Hepatocyte (in vitro differentiated cells): ENCODE measurements at regions not wholly inside any gene's neighbourhood (a gene's known extent, or its start where the extent isn't known, plus 50 kb on each side); places are given as distances from the start of the nearest gene placed in this dataset.

Experiments used
- DNase-seq: peaks from one replicate; pipeline ENCODE4 v3.0.0-alpha.2; 2016; ENCODE audit warnings: low spot score
- H2AFZ ChIP-seq: fragments of 200-600 bp; sonication (generic); 2 replicates; pipeline ENCODE4 v1.6.0; 2016; ENCODE audit warnings: antibody characterized with exemption, mild to moderate bottlenecking
- H3K27ac ChIP-seq: fragments of 200-600 bp; sonication (generic); 2 replicates; pipeline ENCODE4 v1.5.1; 2016; ENCODE audit warnings: mild to moderate bottlenecking
- H3K27me3 ChIP-seq: fragments of 200-600 bp; sonication (generic); 2 replicates; pipeline ENCODE4 v1.6.1; 2016
- H3K36me3 ChIP-seq: fragments of 200-600 bp; sonication (generic); replicated peaks from 2 replicates; pipeline ENCODE4 v1.5.1; 2016; ENCODE audit warnings: low read depth; ENCODE audit not compliant: insufficient read depth
- H3K4me1 ChIP-seq: fragments of 200-600 bp; sonication (generic); 2 replicates; pipeline ENCODE4 v1.5.1; 2016; ENCODE audit warnings: mild to moderate bottlenecking, moderate library complexity; ENCODE audit not compliant: insufficient read depth
- H3K4me2 ChIP-seq: fragments of 200-600 bp; sonication (generic); 2 replicates; pipeline ENCODE4 v1.6.0; 2016
- H3K4me3 ChIP-seq: fragments of 200-600 bp; sonication (generic); 2 replicates; pipeline ENCODE4 v1.5.1; 2016; ENCODE audit warnings: mild to moderate bottlenecking
- H3K79me2 ChIP-seq: fragments of 200-600 bp; sonication (generic); 2 replicates; pipeline ENCODE4 v1.6.0; 2017; ENCODE audit warnings: mild to moderate bottlenecking
- H3K9me2 ChIP-seq: fragments of 200-600 bp; sonication (generic); replicated peaks from 2 replicates; pipeline ENCODE4 v1.6.0; 2017; ENCODE audit warnings: mild to moderate bottlenecking; ENCODE audit not compliant: insufficient read depth
- H3K9me3 ChIP-seq: fragments of 200-600 bp; sonication (generic); 2 replicates; pipeline ENCODE4 v1.5.1; 2016; ENCODE audit warnings: low read depth, mild to moderate bottlenecking
- H4K20me1 ChIP-seq: fragments of 200-600 bp; sonication (generic); 2 replicates; pipeline ENCODE4 v1.6.0; 2016; ENCODE audit warnings: mild to moderate bottlenecking; ENCODE audit not compliant: insufficient read depth, poor library complexity, severe bottlenecking
- EZH2 ChIP-seq: fragments of 200-600 bp; sonication (generic); IDR thresholded peaks from 2 replicates; pipeline ENCODE4 v1.6.1; 2016; ENCODE audit warnings: antibody characterized with exemption, mild to moderate bottlenecking, borderline replicate concordance
- EZH2phosphoT487 ChIP-seq: fragments of 200-600 bp; sonication (generic); IDR thresholded peaks from one replicate; pipeline ENCODE4 v1.6.1; 2018; ENCODE audit warnings: antibody characterized with exemption, mild to moderate bottlenecking, low read depth, moderate library complexity; ENCODE audit not compliant: unreplicated experiment, severe bottlenecking
- WGBS: methylation state at CpG from one replicate; pipeline ENCODE4 v1.1.6; 2016; ENCODE audit warnings: low lambda C conversion rate; ENCODE audit errors: missing lambda C conversion rate; 5-methylcytosine and 5-hydroxymethylcytosine counted together
- TF ChIP-seq, protein P1 (sequence below): fragments of 200-600 bp; sonication (generic); IDR thresholded peaks from 2 replicates; pipeline ENCODE4 v1.5.1; 2016; ENCODE audit warnings: antibody characterized with exemption, mild to moderate bottlenecking; ENCODE audit not compliant: poor library complexity

DNA sequence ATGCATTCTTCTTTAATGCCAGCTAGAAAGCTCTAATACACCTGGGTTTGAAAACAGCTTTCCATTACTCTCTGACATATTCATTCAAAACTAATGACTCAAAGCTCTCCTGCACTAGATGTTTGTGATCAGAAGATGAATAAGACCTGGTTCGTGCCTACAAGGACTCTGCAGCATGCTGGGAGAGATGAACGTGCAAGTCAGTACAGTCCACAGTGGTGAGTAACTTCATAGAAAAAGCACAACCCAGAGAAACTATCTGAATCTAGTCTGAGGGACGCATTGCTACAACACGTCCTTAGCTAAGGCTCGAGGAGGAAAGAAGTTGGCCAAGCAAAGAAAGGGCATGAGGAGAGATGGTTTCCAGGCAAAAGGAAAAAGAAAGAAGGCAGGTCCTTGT, 234.3 kb downstream of the OSR1 start:
- Histone ChIP-seq H3K36me3 (no peaks in the 10 kb centered on the region), H3K4me2 (no peak overlapping the region), H3K79me2 (no peaks in the 10 kb centered on the region), H4K20me1 (no peaks in the 10 kb centered on the region), H2AFZ (no peak overlapping the region), H3K4me1 (no peaks in the 10 kb centered on the region), H3K27ac (no peak overlapping the region), H3K9me3 (no peaks in the 10 kb centered on the region), H3K4me3 (no peak overlapping the region), H3K27me3 (no peaks in the 10 kb centered on the region), H3K9me2 (no peaks in the 10 kb centered on the region)
- TF ChIP-seq EZH2 (no peak), EZH2phosphoT487 (no peak)
- TF ChIP-seq, protein P1, sequence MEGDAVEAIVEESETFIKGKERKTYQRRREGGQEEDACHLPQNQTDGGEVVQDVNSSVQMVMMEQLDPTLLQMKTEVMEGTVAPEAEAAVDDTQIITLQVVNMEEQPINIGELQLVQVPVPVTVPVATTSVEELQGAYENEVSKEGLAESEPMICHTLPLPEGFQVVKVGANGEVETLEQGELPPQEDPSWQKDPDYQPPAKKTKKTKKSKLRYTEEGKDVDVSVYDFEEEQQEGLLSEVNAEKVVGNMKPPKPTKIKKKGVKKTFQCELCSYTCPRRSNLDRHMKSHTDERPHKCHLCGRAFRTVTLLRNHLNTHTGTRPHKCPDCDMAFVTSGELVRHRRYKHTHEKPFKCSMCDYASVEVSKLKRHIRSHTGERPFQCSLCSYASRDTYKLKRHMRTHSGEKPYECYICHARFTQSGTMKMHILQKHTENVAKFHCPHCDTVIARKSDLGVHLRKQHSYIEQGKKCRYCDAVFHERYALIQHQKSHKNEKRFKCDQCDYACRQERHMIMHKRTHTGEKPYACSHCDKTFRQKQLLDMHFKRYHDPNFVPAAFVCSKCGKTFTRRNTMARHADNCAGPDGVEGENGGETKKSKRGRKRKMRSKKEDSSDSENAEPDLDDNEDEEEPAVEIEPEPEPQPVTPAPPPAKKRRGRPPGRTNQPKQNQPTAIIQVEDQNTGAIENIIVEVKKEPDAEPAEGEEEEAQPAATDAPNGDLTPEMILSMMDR = no peak
- 74% methylated on average over 5 of the region's 5 CpGs for WGBS
- no peak for DNase-seq

DNA sequence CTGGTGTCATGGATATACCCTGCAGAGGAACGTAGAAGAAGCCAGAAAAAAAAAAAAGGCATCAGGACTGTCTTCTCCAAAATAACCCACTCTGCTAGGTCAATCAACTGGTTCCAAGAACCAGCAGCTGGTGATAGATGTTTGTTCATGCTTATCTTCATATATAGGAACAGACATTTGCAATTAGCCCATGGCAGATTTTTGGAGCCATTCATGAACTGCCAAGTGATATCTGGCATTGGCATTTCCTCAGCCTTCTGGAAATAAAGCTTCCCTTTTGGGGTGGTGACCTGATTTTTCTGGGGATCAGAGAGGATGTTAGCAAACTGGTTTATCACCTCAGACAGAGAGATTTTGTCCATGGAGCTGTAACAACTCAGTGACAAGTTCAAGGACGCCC, 234.9 kb downstream of the OSR1 start:
- Histone ChIP-seq H3K27ac (no peak overlapping the region), H3K79me2 (no peaks in the 10 kb centered on the region), H3K4me1 (no peaks in the 10 kb centered on the region), H3K9me3 (no peaks in the 10 kb centered on the region), H3K36me3 (no peaks in the 10 kb centered on the region), H3K27me3 (no peaks in the 10 kb centered on the region), H3K9me2 (no peaks in the 10 kb centered on the region), H3K4me3 (no peak overlapping the region), H2AFZ (no peak overlapping the region), H3K4me2 (no peak overlapping the region), H4K20me1 (no peaks in the 10 kb centered on the region)
- TF ChIP-seq EZH2 (no peak), EZH2phosphoT487 (no peak)
- TF ChIP-seq, protein P1 = no peak
- WGBS = 93% methylated on average over 2 of the region's 2 CpGs
- DNase-seq = no peak

DNA sequence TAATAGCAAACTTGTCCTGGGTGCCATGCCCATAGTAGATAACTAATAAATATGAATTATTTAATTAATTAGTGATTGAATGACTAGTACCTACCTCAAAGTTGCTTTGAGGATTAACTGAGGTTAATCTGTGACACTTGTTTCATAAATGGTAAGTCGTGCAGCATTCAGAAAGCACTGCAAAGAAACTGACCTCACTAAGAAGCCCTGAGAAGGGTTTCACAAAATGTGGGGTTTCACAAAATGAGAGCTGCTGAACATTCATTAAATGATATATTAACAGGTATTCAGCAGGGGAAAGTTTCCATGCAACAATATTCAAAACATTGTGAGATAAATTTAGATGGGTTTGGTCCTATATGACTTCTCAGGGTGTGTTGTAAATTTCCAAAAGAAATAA, 236.2 kb downstream of the OSR1 start:
- no peaks in the 10 kb centered on the region for H3K79me2 ChIP-seq
- H3K4me1 ChIP-seq = no peaks in the 10 kb centered on the region
- H4K20me1 ChIP-seq = no peaks in the 10 kb centered on the region
- no peaks in the 10 kb centered on the region for H3K9me3 ChIP-seq
- H3K27ac ChIP-seq = no peak overlapping the region
- DNase-seq = no peak
- no peak overlapping the region for H3K4me2 ChIP-seq
- H3K36me3 ChIP-seq = no peaks in the 10 kb centered on the region
- TF ChIP-seq EZH2phosphoT487 (no peak), EZH2 (no peak)
- TF ChIP-seq, protein P1 = no peak
- H2AFZ ChIP-seq = no peak overlapping the region
- WGBS = 97% methylated on average over 1 of the region's 1 CpG
- H3K9me2 ChIP-seq = no peaks in the 10 kb centered on the region
- no peak overlapping the region for H3K4me3 ChIP-seq
- no peaks in the 10 kb centered on the region for H3K27me3 ChIP-seq
